GM18858 (cell line): ENCODE measurements at regions not wholly inside any gene's neighbourhood (a gene's known extent, or its start where the extent isn't known, plus 50 kb on each side); places are given as distances from the start of the nearest gene placed in this dataset.

Source experiments
- ATAC-seq: cut with Tn5 transposase; IDR thresholded peaks from one replicate; pipeline ENCODE4 v1.9.1; 2021; ENCODE audit not compliant: unreplicated experiment

DNA sequence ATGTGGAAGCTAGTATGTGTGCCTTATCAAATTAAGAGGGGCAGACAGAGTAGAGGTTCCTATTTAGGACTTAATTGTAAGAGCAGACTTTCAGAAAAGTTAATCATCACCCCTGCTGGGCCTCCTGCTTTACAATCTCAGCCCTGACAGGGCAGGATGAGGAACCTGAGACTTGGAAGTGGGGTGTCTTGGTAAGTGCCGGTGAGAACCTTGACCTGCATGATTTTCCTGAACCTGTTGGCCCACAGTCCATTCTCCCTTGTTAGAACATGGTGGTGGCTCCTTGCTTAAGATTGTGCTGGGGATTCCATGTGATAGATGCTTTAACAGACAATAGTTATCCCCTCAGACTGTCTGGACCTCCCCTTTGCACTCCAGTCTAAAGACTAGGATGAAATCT is 141.7 kb upstream of the TMEM72 start:
- ATAC-seq = no peak

GRCh38 chr10:44771233-44771995 is 139.7 kb upstream of the TMEM72 start:
- no peak for ATAC-seq

GRCh38 chr10:44773565-44773964 is 137.6 kb upstream of the TMEM72 start:
- no peak for ATAC-seq

- no peak for ATAC-seq
Observed at GRCh38 chr10:44774676-44775401, 136.3 kb upstream of the TMEM72 start.

DNA sequence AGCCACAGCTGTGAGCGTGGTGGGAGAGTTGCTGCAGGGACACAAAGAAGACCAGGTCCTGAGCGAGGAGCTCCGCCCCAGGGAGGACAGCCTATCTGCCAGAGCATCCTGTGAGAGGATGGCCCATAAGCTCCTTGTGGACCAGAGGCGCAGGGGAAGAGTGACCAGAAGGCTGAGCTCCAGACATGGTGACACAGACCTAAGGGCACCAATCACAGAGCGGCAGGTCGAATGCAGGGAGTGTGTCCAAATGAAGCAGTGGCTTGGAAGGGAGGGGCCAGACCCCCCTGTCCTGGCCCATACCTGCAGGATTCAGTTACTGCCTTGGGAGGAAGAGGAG is 135.8 kb upstream of the TMEM72 start:
- no peak for ATAC-seq

- ATAC-seq = no peak
Observed at GRCh38 chr10:44776181-44776580, 135.0 kb upstream of the TMEM72 start.

DNA sequence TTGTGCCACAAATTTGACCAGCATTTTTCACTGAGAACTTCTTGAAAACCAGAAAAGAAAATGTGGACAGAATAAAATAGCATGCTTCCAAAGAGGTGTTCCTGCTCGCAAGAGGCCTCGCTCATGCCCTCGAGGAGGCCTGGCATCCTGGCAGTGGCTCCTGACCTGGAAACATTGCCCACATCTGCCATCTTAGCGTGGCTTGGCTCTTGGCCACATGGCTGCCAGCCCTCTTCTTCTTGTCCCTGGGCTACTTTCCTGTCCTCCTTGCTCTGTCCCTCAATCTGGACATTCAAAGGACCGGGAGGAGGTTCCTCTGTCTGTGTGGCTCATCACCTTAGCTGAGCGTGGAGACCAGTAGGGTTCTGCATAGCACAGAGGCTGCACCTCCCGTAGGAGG is 131.6 kb upstream of the TMEM72 start:
- ATAC-seq = no peak

GRCh38 chr10:44780426-44780825 is 130.7 kb upstream of the TMEM72 start:
- ATAC-seq = no peak

DNA sequence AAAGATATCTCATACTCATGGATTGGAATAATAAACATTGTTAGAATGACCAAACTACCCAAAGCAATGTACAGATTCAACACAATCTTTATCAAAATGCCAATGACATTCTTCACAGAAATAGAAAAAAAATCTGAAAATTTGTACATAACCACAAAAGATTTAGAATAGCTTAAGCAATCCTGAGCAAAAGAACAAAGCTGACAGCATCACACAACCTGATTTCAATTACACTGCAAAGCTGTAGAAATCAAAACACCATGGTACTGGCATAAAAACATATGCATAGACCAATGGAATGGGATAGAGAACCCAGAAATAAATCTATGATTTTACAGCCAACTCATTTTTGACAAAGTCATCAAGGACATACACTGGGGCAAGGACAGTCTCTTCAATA is 130.0 kb upstream of the TMEM72 start:
- no peak for ATAC-seq

DNA sequence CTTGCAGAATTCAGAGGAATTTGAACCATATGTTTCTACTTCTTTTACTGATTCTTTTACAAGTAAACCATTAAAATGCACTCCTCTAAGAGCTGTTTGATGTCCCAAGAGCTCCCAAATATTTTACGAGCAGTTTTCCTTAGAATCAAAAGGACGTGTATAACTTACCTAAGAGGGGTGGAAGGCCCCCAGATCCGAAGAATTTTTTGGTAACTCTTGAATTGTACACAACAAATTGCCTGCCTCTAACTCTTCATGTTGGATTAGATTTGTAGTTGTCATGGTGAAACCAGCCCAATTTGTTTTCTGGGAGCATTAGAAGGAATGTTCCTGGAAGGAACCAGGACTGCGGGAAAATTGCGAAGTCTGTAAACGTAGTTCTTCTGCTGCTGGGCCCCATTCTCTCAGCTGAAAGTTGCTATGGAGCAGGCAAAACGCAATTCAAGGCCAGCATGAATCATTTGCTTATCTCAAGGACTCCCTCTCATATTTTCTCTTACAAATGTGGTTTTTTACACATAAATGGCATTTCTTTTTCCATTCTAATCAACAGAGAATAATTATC is 124.8 kb upstream of the TMEM72 start:
- no peak for ATAC-seq

- no peak for ATAC-seq
Observed at GRCh38 chr10:44787480-44788075, 123.6 kb upstream of the TMEM72 start.

DNA sequence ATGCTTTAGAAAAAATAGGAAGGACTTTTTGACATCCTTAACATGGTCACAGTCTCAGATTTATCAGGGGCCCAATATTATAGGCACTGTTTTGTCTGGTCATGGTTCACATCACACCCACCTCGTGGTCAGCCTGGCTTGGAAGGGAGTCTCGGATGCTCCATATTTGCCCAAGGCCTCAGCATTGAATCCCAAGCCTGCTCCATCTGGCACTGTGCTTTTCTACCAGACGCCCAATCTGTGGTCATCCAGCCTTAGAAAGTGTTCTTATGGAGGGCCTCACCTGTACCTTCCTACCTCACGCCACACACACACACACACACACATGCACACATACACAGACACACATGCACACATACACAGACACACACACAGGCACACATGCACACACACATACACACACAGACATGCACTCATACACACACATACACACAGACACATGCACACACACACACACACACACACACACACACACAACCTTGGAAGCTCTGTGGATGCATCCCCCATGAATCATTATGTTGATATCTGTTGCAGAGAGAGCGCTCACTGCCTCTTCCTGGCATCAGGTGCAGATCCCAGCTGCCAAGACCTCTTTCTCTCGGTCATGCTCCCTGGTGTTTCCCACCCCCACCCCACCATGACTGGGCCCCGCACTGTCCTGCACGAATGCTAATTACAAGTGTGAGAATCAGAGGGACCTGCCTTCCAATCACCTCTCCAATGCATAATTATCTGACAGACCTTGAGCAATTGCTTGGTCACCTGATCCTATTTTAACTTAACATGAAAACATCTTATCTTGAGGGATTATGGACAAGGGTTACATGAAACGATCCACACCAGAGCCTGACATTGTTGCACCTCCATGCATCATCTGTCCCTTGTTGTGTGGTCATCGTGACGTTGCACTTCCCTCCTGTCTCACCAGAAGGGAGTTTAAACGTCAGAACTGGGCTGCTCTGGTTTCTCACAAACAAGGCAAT is 122.7 kb upstream of the TMEM72 start:
- ATAC-seq = no peak

DNA sequence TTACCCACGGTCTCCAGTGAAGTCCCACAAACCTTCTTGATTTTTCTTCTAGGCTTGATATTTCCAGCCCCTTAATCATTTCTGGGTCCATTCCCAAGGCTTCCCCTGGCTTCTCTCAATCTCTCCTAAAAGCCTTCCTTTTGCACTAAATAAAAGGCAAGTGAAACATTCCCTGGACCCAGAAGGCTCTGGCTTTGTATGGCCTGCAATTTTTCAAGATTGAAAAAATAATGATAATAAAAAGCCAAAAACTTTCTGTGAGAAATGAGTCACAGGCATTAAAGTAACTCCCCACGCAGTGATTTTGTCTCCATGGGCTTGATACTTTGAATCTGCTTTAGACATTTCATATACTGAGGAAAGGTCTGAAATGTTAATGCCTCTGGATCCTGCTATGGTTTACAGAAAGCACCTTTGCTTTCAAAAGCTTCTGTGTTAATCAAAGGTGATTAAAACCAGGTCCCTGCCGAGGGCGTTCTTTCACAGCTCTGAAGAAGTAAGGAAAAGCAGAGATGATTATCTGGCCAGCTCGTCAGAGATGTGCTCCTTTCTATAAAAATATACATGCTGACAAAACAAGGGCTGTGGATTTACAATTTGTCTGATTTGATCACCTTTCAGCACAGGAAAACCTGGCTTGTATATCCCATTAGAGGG is 118.9 kb upstream of the TMEM72 start:
- ATAC-seq = no peak

DNA sequence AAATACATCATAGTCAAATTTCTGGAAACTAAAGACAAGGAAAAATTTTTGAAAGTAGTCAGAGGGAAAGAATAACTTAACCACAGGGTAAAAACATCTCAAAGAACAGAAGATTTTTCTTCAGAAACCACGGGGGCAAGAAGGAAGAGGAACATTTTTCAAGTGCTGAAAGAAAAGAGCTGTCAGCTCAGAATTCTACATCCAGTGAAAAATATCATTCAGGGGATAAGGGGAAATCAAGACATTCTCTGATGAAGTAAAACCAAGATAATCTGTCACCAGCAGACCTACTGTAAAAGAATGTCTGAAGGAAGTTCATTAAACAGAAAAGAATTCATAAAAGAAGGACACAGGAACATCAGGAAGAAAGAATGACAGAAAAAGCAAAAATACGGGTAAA is 111.2 kb upstream of the TMEM72 start:
- no peak for ATAC-seq

- ATAC-seq = no peak
Observed at GRCh38 chr10:44801383-44802327, 109.5 kb upstream of the TMEM72 start.

DNA sequence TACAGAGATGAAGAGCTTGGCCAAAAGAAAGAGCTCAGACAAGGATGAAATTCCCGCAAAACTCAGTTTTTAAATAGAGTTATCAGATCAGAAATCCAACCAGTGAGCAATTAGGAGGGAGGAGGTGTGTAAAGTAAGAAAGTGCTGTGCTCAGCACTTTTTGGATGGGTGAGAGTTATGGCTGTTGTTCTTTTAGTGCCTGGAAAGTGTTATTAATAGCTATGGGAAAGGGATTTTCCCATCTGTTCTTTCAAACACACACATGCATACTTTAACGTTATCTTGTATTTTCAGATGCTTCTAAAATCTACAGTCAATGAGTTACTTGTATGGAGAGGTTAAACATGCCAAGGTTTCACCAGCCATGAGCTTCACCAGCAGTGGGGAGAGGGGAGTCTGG is 107.3 kb upstream of the TMEM72 start:
- no peak for ATAC-seq

DNA sequence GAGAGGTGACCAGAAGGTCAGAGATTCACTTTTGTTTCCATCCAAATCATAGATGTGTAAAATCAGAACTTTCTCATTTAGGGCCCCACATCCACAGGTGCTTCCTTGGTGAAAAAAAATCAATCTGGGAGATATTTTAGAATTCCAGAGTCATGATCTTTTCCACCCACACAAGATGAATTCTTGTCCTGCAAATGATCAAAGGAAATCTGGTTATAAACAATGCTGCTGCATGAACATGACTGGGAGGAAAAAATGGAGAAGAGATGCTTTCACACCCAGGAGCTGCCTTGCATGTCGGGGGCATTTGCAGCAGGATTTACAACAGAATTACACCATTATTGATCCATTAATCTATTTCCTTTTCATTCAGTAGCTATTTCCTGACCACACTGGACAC is 106.5 kb upstream of the TMEM72 start:
- no peak for ATAC-seq

- ATAC-seq = no peak
Observed at GRCh38 chr10:44805466-44806210, 105.5 kb upstream of the TMEM72 start.

DNA sequence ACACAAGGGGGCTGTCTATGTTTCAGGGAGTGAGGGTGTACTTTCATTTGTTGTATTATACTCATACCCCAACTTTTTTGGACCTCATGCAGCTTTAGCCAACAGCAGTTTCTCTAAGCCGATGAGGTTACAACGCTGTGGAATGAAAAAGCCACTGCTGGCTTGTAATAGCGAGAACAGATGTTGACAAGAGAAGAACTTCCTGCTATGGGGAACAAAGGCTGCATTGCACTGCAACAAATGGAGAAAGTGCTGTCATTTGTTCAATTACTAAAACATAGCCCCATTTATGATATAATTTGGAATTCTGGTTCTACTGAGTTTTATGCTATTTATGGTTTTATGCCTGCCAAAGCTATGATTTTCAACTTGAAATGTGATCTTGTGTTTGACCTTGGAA is 104.2 kb upstream of the TMEM72 start:
- no peak for ATAC-seq
